Osteoblast (primary cell): ENCODE measurements at regions not wholly inside any gene's neighbourhood (a gene's known extent, or its start where the extent isn't known, plus 50 kb on each side); places are given as distances from the start of the nearest gene placed in this dataset.

Experiments used
- DNase-seq: peaks from one replicate; pipeline ENCODE4 v3.0.0; 2011; ENCODE audit warnings: low spot score, mixed read lengths; ENCODE audit not compliant: insufficient read length; ENCODE audit errors: missing footprints
- H2AFZ ChIP-seq: 2 replicates; pipeline ENCODE4 v1.6.0; 2011; ENCODE audit warnings: mild to moderate bottlenecking, low read length
- H3K27ac ChIP-seq: 2 replicates; pipeline ENCODE4 v1.5.1; 2011; ENCODE audit warnings: mild to moderate bottlenecking, low read depth, low read length, moderate library complexity
- H3K27me3 ChIP-seq: 2 replicates; pipeline ENCODE4 v1.6.0; 2012; ENCODE audit warnings: mild to moderate bottlenecking, control low read depth, inconsistent platforms, low read length, moderate library complexity; ENCODE audit not compliant: insufficient read depth
- H3K36me3 ChIP-seq: 2 replicates; pipeline ENCODE4 v1.5.1; 2011; ENCODE audit warnings: mild to moderate bottlenecking, low read length, control low read depth, moderate library complexity; ENCODE audit not compliant: insufficient read depth
- H3K4me1 ChIP-seq: 2 replicates; pipeline ENCODE4 v1.5.1; 2011; ENCODE audit warnings: mild to moderate bottlenecking, low read length, control low read depth, moderate library complexity; ENCODE audit not compliant: insufficient read depth
- H3K4me2 ChIP-seq: 2 replicates; pipeline ENCODE4 v1.6.0; 2011; ENCODE audit warnings: mild to moderate bottlenecking, low read length; ENCODE audit not compliant: insufficient read depth
- H3K4me3 ChIP-seq: fragments of 200-600 bp; sonication (generic); 3 replicates; pipeline ENCODE4 v1.5.1; 2012; ENCODE audit warnings: mild to moderate bottlenecking, low read length, inconsistent platforms; ENCODE audit not compliant: insufficient read depth
- H3K79me2 ChIP-seq: 2 replicates; pipeline ENCODE4 v1.6.0; 2012; ENCODE audit warnings: mild to moderate bottlenecking, low read length, control low read depth, inconsistent platforms; ENCODE audit not compliant: insufficient read depth
- H3K9me3 ChIP-seq: 2 replicates; pipeline ENCODE4 v1.5.1; 2011; ENCODE audit warnings: low read depth, low read length, control low read depth
- H4K20me1 ChIP-seq: 2 replicates; pipeline ENCODE4 v1.6.0; 2012; ENCODE audit warnings: mild to moderate bottlenecking, low read length, control low read depth; ENCODE audit not compliant: insufficient read depth
- TF ChIP-seq, protein P1 (sequence below): IDR thresholded peaks from 2 replicates; pipeline ENCODE4 v1.5.1; 2011; ENCODE audit warnings: mild to moderate bottlenecking, low read depth, low read length, moderate library complexity; ENCODE audit errors: extremely low read depth

DNA sequence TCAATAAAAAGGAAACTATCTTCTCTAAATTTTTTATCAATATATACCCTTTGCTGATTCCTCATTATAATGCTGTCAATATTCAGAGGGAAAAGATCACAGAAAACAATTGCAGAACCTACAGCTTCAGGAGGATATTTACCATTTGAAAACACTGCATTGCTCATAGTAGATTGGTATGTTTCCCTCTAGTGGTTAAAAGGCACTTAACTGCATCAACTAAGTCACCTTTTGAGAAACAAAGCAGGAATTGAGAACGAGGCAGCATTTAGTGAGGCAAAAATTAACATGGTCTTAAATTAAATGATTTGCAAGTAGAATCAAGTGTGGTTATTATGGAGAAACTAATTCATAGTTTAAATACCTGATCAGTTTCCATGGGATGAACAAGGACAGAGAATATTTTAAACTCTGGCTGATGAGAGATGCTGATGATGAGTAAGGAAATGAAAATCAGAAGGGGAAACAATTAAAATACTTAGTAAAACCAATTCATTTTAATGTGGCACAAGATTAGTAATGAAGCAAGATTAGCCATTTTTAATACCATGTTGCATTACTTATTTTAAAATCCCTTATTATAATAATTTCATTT, 642.1 kb downstream of the EPHA7 start:
- Histone ChIP-seq H3K36me3 (no peaks in the 10 kb centered on the region), H4K20me1 (no peaks in the 10 kb centered on the region), H3K27me3 (no peaks in the 10 kb centered on the region), H3K4me3 (no peak overlapping the region), H3K79me2 (no peaks in the 10 kb centered on the region), H2AFZ (no peak overlapping the region), H3K27ac (no peak overlapping the region), H3K4me1 (no peaks in the 10 kb centered on the region), H3K9me3 (no peaks in the 10 kb centered on the region), H3K4me2 (no peak overlapping the region)
- no peak for DNase-seq
- TF ChIP-seq, protein P1, sequence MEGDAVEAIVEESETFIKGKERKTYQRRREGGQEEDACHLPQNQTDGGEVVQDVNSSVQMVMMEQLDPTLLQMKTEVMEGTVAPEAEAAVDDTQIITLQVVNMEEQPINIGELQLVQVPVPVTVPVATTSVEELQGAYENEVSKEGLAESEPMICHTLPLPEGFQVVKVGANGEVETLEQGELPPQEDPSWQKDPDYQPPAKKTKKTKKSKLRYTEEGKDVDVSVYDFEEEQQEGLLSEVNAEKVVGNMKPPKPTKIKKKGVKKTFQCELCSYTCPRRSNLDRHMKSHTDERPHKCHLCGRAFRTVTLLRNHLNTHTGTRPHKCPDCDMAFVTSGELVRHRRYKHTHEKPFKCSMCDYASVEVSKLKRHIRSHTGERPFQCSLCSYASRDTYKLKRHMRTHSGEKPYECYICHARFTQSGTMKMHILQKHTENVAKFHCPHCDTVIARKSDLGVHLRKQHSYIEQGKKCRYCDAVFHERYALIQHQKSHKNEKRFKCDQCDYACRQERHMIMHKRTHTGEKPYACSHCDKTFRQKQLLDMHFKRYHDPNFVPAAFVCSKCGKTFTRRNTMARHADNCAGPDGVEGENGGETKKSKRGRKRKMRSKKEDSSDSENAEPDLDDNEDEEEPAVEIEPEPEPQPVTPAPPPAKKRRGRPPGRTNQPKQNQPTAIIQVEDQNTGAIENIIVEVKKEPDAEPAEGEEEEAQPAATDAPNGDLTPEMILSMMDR: no peak

DNA sequence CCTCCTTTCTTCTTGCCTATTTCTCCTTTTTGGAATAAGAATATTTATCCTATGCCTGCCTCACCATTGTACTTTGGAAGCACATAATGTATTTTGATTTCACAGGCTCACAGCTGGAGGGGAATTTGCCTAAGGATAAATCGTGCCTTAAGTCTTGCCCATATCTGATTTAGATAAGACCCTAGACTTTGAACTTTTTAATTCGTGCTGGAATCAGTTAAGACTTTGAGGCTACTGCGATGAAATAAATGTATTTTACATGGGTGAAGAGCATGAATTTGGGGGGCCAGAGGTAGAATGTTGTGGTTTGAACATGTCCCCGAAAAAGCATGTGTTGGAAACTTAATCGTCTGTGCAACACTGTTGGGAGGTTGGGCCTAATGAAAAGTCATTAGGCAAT, 648.8 kb downstream of the EPHA7 start:
- H3K36me3 ChIP-seq: no peaks in the 10 kb centered on the region
- no peaks in the 10 kb centered on the region for H3K27me3 ChIP-seq
- no peaks in the 10 kb centered on the region for H4K20me1 ChIP-seq
- no peak overlapping the region for H3K4me3 ChIP-seq
- peaks cover 4% of the 10 kb centered on the region for H3K9me3 ChIP-seq
- H3K27ac ChIP-seq: no peak overlapping the region
- no peaks in the 10 kb centered on the region for H3K4me1 ChIP-seq
- H3K79me2 ChIP-seq: no peaks in the 10 kb centered on the region
- no peak for DNase-seq
- TF ChIP-seq, protein P1: no peak
- no peak overlapping the region for H3K4me2 ChIP-seq
- no peak overlapping the region for H2AFZ ChIP-seq

DNA sequence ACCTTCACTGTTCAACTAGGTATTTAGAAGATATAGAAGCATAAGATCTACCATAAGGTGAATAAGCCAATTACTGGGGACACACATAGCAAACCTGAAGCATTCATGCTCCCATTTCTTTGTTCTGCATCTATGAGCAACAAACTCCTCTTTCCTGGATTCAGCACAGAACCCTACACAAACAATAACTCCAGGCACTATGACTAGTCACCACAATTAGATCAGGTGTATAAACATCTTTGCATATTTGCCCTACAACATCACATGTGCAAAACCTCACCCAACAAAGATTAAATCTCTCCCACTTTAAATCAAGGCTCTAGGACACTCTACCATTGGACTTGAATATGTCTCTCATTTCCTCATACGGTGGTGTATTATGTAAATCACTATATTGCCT, 652.3 kb downstream of the EPHA7 start:
- H3K36me3 ChIP-seq: no peaks in the 10 kb centered on the region
- H3K4me2 ChIP-seq: no peak overlapping the region
- no peak overlapping the region for H3K27ac ChIP-seq
- no peaks in the 10 kb centered on the region for H3K4me1 ChIP-seq
- H3K79me2 ChIP-seq: no peaks in the 10 kb centered on the region
- peaks cover 4% of the 10 kb centered on the region for H3K9me3 ChIP-seq
- no peak for DNase-seq
- no peak overlapping the region for H3K4me3 ChIP-seq
- no peaks in the 10 kb centered on the region for H3K27me3 ChIP-seq
- no peaks in the 10 kb centered on the region for H4K20me1 ChIP-seq
- TF ChIP-seq, protein P1: no peak
- H2AFZ ChIP-seq: no peak overlapping the region

DNA sequence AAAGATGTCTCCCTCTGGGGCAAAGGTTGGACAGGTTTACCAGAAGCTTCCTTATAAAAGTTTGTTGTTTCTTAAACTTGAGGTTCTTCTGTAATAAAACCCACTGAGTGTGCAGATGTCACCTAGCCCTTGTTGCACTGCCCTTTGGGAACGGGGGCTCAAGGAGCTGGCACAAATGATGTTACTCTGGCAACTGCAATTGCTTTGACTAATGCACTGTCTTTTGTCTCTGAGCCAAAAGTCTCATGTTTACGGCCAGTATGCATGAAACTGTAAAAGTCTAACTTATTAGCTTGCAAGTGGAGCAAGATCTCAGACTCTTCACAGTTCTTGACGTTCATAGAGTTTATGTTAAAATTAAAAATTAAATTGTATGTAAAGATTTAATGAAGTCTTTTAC, 655.7 kb downstream of the EPHA7 start:
- no peaks in the 10 kb centered on the region for H3K9me3 ChIP-seq
- TF ChIP-seq, protein P1: no peak
- H3K4me1 ChIP-seq: no peaks in the 10 kb centered on the region
- no peak for DNase-seq
- H3K27ac ChIP-seq: no peak overlapping the region
- no peaks in the 10 kb centered on the region for H3K27me3 ChIP-seq
- H3K4me2 ChIP-seq: no peak overlapping the region
- H2AFZ ChIP-seq: no peak overlapping the region
- H4K20me1 ChIP-seq: no peaks in the 10 kb centered on the region
- H3K79me2 ChIP-seq: no peaks in the 10 kb centered on the region
- H3K4me3 ChIP-seq: no peak overlapping the region
- no peaks in the 10 kb centered on the region for H3K36me3 ChIP-seq
